H1 (cell line): ENCODE measurements at regions not wholly inside any gene's neighbourhood (a gene's known extent, or its start where the extent isn't known, plus 50 kb on each side); places are given as distances from the start of the nearest gene placed in this dataset.

Experiments
- ATF2 ChIP-seq: IDR thresholded peaks from 2 replicates; pipeline ENCODE4 v1.6.1; 2012; ENCODE audit warnings: low read length, inconsistent platforms
- CBX8 ChIP-seq: fragments of 300-800, 300-1000 bp; sonication (generic); IDR thresholded peaks from 2 replicates; pipeline ENCODE4 v1.7.1; 2016; ENCODE audit warnings: low read depth, low read length, borderline replicate concordance
- CHD2 ChIP-seq: IDR thresholded peaks from 2 replicates; pipeline ENCODE4 v1.6.1; 2012; ENCODE audit warnings: low read length, improper control_type of control experiment
- CHD7 ChIP-seq: fragments of 300-600 bp; sonication (generic); IDR thresholded peaks from 2 replicates; pipeline ENCODE4 v1.7.1; 2012; ENCODE audit warnings: low read length, moderate library complexity, mild to moderate bottlenecking, inconsistent platforms; ENCODE audit not compliant: insufficient replicate concordance
- EP300 ChIP-seq, 2 experiments: IDR thresholded peaks; 1 replicate in 1 of 2; 2 replicates in 1 of 2; pipeline ENCODE4 v1.6.1; 2011 to 2012; ENCODE audit warnings: low read depth in 2 of 2, low read length in 2 of 2, mild to moderate bottlenecking in 2 of 2, borderline replicate concordance in 1 of 2, inconsistent platforms in 1 of 2, moderate library complexity in 1 of 2
- NANOG ChIP-seq: IDR thresholded peaks from 2 replicates; pipeline ENCODE4 v1.6.1; 2011; ENCODE audit warnings: low read length, low read depth, mild to moderate bottlenecking, inconsistent platforms; ENCODE audit not compliant: insufficient read depth, poor library complexity, severe bottlenecking
- RXRA ChIP-seq: IDR thresholded peaks from 2 replicates; pipeline ENCODE4 v1.6.1; 2011; ENCODE audit warnings: low read depth, mild to moderate bottlenecking, low read length, moderate library complexity; ENCODE audit not compliant: insufficient read depth
- USF2 ChIP-seq: IDR thresholded peaks from 2 replicates; pipeline ENCODE4 v1.6.1; 2011; ENCODE audit warnings: low read length, improper control_type of control experiment

- no peak for TF ChIP-seq CHD7
- no peak for TF ChIP-seq EP300 (IDR thresholded peaks at IDR 0.05; ENCODE audit: borderline replicate concordance in 1 of 2, low read depth in 2 of 2, low read length in 2 of 2)
- no peak for TF ChIP-seq NANOG
- TF ChIP-seq ATF2: no peak
- no peak for TF ChIP-seq CHD2
- TF ChIP-seq CBX8: no peak
- no peak for TF ChIP-seq USF2
- no peak for TF ChIP-seq RXRA
Observed at GRCh38 chr16:63488955-63489354, 1452.7 kb upstream of the CDH8 start (continued).
